Smooth muscle cell (in vitro differentiated cells): ENCODE measurements at regions not wholly inside any gene's neighbourhood (a gene's known extent, or its start where the extent isn't known, plus 50 kb on each side); places are given as distances from the start of the nearest gene placed in this dataset.

Experiments used
- DNase-seq: peaks from one replicate; lab custom pipeline; 2025; ENCODE audit not compliant: unreplicated experiment; lab: John Stamatoyannopoulos, UW
- H2AFZ ChIP-seq: fragments of 200-600 bp; sonication (generic); 2 replicates; pipeline ENCODE4 v1.6.0; 2016; ENCODE audit warnings: antibody characterized with exemption, low read depth, mild to moderate bottlenecking
- H3F3A ChIP-seq: fragments of 200-600 bp; sonication (generic); 2 replicates; pipeline ENCODE4 v1.6.0; 2017; ENCODE audit warnings: antibody characterized with exemption, low read depth
- H3K27ac ChIP-seq: fragments of 200-600 bp; sonication (generic); 2 replicates; pipeline ENCODE4 v1.5.1; 2016; ENCODE audit warnings: low read depth, mild to moderate bottlenecking
- H3K27me3 ChIP-seq: fragments of 200-600 bp; sonication (generic); 2 replicates; pipeline ENCODE4 v1.6.1; 2016; ENCODE audit warnings: low read depth, mild to moderate bottlenecking
- H3K36me3 ChIP-seq: fragments of 200-600 bp; sonication (generic); 2 replicates; pipeline ENCODE4 v1.5.1; 2016; ENCODE audit warnings: low read depth
- H3K4me1 ChIP-seq: fragments of 200-600 bp; sonication (generic); 2 replicates; pipeline ENCODE4 v1.5.1; 2016; ENCODE audit warnings: low read depth
- H3K4me2 ChIP-seq: fragments of 200-600 bp; sonication (generic); 2 replicates; pipeline ENCODE4 v1.6.0; 2016; ENCODE audit warnings: mild to moderate bottlenecking
- H3K4me3 ChIP-seq: fragments of 200-600 bp; sonication (generic); 2 replicates; pipeline ENCODE4 v1.5.1; 2016; ENCODE audit warnings: mild to moderate bottlenecking
- H3K79me2 ChIP-seq: fragments of 200-600 bp; sonication (generic); 2 replicates; pipeline ENCODE4 v1.6.0; 2016; ENCODE audit warnings: low read depth, mild to moderate bottlenecking
- H3K9ac ChIP-seq: fragments of 200-600 bp; sonication (generic); 2 replicates; pipeline ENCODE4 v1.6.0; 2016; ENCODE audit warnings: low read depth
- H3K9me3 ChIP-seq: fragments of 200-600 bp; sonication (generic); replicated peaks from 2 replicates; pipeline ENCODE4 v1.5.1; 2016; ENCODE audit warnings: low read depth
- H4K20me1 ChIP-seq: fragments of 200-600 bp; sonication (generic); 2 replicates; pipeline ENCODE4 v1.6.0; 2016; ENCODE audit warnings: low read depth
- WGBS: methylation state at CpG from one replicate; pipeline ENCODE4 v1.1.7; 2016; ENCODE audit warnings: low lambda C conversion rate; 5-methylcytosine and 5-hydroxymethylcytosine counted together
- TF ChIP-seq, protein P1 (sequence below): fragments of 200-600 bp; sonication (generic); IDR thresholded peaks from 2 replicates; pipeline ENCODE4 v1.5.1; 2017; ENCODE audit warnings: borderline replicate concordance, mild to moderate bottlenecking, antibody characterized with exemption; ENCODE audit not compliant: insufficient read depth, poor library complexity, severe bottlenecking

DNA sequence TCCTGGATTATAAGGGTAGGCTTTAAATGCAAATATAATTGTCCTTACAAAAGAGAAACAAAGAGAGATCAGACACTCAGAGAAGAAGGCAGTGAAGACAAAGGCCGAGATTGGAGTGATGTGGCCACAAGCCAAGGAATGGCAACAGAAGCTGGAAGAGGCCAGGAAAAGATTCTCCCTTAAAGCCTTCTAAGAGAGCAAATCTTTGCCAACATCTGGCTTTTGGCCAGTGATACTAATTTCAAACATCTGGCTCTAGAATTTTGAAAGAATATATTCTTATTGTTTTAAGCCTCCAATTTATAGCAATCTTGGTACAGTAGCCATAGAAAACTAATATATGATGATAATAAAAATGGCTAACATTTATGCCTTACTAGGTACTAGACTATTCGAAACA is 615.8 kb upstream of the ZNF385D start:
- DNase-seq = no peak
- TF ChIP-seq, protein P1, sequence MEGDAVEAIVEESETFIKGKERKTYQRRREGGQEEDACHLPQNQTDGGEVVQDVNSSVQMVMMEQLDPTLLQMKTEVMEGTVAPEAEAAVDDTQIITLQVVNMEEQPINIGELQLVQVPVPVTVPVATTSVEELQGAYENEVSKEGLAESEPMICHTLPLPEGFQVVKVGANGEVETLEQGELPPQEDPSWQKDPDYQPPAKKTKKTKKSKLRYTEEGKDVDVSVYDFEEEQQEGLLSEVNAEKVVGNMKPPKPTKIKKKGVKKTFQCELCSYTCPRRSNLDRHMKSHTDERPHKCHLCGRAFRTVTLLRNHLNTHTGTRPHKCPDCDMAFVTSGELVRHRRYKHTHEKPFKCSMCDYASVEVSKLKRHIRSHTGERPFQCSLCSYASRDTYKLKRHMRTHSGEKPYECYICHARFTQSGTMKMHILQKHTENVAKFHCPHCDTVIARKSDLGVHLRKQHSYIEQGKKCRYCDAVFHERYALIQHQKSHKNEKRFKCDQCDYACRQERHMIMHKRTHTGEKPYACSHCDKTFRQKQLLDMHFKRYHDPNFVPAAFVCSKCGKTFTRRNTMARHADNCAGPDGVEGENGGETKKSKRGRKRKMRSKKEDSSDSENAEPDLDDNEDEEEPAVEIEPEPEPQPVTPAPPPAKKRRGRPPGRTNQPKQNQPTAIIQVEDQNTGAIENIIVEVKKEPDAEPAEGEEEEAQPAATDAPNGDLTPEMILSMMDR = no peak
- H3K4me3 ChIP-seq = no peak overlapping the region
- H3K4me2 ChIP-seq = no peak overlapping the region
- H3K79me2 ChIP-seq = no peaks in the 10 kb centered on the region
- H3K9me3 ChIP-seq = no peaks in the 10 kb centered on the region
- 63% methylated on average over 2 of the region's 2 CpGs for WGBS
- H3K27me3 ChIP-seq = peaks cover 46% of the 10 kb centered on the region
- no peak overlapping the region for H3K9ac ChIP-seq
- no peaks in the 10 kb centered on the region for H3F3A ChIP-seq
- H3K27ac ChIP-seq = no peak overlapping the region
- no peaks in the 10 kb centered on the region for H4K20me1 ChIP-seq
- H3K4me1 ChIP-seq = peaks cover 3% of the 10 kb centered on the region
- H3K36me3 ChIP-seq = no peaks in the 10 kb centered on the region
- no peak overlapping the region for H2AFZ ChIP-seq

DNA sequence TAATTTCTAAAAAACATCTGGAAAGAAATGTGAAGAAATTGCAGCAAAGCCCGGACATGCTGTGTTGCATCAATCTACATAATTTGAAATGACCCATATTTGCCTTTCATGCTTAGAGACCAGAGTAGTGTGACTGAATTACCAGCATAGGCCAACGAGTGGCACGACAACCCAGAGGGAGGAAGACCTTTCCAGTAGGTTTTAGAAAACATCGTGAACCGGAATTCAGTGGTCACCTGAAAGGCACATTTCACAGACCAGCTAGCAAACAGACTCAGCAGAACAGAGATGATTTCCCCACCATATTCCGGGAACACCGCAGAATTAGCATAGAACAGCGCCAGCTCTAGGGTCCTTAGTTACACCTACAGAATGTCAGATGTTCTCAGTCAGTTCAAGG is 620.0 kb upstream of the ZNF385D start:
- Histone ChIP-seq H3K4me1 (peaks cover 9% of the 10 kb centered on the region), H3K27me3 (peaks cover 65% of the 10 kb centered on the region)
- 87% methylated on average over 8 of the region's 8 CpGs for WGBS

DNA sequence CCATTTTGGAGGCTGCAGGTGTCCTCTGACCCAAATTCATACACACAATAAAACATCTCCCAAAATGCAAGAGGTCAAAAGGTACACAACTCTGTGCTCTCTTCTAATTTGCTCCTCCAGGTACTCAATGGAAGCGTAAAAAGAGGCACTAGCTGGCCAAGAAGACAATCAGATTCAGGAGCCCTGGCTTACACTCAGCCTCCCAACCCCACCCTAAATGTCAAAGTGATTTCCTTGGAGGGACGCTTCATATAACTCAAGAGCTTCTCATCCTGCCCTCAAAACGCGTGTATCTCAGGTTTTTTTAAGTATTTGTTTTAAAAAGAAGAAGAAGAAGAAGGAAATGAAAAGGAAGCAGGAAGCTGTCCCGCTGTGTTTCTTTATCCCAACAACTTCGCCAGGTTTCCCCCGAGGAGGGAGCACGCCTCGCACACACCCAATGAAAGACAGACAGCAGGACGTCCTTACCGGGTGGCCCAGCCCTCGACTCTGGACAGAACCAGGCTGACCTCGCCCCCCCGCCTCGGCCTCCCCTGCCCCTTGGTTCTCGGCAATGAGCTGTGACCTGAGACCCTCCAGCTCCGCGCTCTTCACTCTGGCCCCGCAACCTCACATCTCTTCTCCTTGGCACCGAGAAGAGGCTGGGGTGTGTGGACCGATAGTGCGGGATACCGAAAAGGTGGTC is 620.7 kb upstream of the ZNF385D start:
- no peaks in the 10 kb centered on the region for H3K36me3 ChIP-seq
- H3K4me3 ChIP-seq = peak overlapping the region; percentile 44
- H3K4me1 ChIP-seq = peaks cover 9% of the 10 kb centered on the region
- H3K4me2 ChIP-seq = peak overlapping the region; percentile 89
- no peaks in the 10 kb centered on the region for H3F3A ChIP-seq
- H3K27me3 ChIP-seq = peaks cover 65% of the 10 kb centered on the region
- no peaks in the 10 kb centered on the region for H3K79me2 ChIP-seq
- 10% methylated on average over 20 of the region's 23 CpGs for WGBS
- H3K9me3 ChIP-seq = no peaks in the 10 kb centered on the region
- TF ChIP-seq, protein P1 = no peak
- H4K20me1 ChIP-seq = no peaks in the 10 kb centered on the region
- no peak overlapping the region for H3K9ac ChIP-seq
- no peak overlapping the region for H2AFZ ChIP-seq
- no peak for DNase-seq
- H3K27ac ChIP-seq = no peak overlapping the region

More for the DNA sequence above, 620.0 kb upstream of the ZNF385D start:
- H3K36me3 ChIP-seq = no peaks in the 10 kb centered on the region
- H3K4me2 ChIP-seq = no peak overlapping the region
- H4K20me1 ChIP-seq = no peaks in the 10 kb centered on the region
- H3F3A ChIP-seq = no peaks in the 10 kb centered on the region
- no peaks in the 10 kb centered on the region for H3K9me3 ChIP-seq
- TF ChIP-seq, protein P1 = no peak
- no peak overlapping the region for H3K9ac ChIP-seq
- no peak overlapping the region for H3K4me3 ChIP-seq
- H2AFZ ChIP-seq = no peak overlapping the region
- H3K27ac ChIP-seq = no peak overlapping the region
- H3K79me2 ChIP-seq = no peaks in the 10 kb centered on the region
- no peak for DNase-seq
